ENCODE measurements at regions not wholly inside any gene's neighbourhood (a gene's known extent, or its start where the extent isn't known, plus 50 kb on each side); places are given as distances from the start of the nearest gene placed in this dataset.

DNA sequence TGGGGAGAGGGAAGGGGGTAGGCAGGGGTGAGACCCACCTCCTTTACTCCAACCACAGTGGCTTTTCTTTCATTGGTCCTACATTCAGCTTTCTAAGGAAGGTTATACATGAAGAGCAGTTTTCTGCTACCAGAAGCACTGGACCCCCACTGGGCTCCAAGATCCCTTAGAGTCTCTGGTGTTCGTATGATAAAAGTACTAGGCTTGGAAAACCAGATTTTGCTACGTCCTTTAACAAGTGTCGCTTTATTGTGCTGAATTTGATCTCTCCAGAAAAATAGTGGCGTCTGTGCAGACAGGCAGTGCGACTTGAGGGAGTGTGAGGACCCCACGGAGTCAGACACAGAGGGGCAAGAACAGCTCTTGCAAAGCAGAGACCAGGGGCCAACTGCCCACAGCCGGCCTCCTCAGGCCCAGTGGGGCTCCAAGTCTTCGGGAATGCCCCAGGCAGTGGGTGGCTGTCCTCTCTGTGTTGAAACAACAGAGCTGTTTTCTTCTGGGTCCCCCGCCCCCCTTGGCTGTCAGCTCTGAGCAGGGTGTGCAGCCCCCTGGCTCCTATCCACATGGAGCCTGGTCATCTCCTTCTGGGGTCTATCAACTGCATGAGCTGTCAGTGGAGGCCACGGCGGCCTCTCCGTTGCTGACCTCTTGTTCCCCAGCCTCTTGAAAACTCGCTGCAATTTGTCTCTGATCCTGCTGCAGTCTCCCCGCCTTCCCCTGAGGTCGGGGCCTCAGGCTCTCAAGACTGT is 333.2 kb downstream of the RPS24 start:
- H3K27me3 ChIP-seq: no peaks in the 10 kb centered on the region
- intact Hi-C loops (cut with DNase I; ENCODE audit: low total_unique reads) (no loop called here), in situ Hi-C loops (cut with MboI; ENCODE audit: low sequenced_read_pairs in 4 of 4) (no loop called here)
- TF ChIP-seq POLR2A (IDR thresholded peaks at IDR 0.05): no peak
- TF ChIP-seq, protein P1, sequence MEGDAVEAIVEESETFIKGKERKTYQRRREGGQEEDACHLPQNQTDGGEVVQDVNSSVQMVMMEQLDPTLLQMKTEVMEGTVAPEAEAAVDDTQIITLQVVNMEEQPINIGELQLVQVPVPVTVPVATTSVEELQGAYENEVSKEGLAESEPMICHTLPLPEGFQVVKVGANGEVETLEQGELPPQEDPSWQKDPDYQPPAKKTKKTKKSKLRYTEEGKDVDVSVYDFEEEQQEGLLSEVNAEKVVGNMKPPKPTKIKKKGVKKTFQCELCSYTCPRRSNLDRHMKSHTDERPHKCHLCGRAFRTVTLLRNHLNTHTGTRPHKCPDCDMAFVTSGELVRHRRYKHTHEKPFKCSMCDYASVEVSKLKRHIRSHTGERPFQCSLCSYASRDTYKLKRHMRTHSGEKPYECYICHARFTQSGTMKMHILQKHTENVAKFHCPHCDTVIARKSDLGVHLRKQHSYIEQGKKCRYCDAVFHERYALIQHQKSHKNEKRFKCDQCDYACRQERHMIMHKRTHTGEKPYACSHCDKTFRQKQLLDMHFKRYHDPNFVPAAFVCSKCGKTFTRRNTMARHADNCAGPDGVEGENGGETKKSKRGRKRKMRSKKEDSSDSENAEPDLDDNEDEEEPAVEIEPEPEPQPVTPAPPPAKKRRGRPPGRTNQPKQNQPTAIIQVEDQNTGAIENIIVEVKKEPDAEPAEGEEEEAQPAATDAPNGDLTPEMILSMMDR (IDR thresholded peaks at IDR 0.05 in 4 of 5, conservative IDR thresholded peaks at IDR 0.05 in 1 of 5): no peak
- H3K36me3 ChIP-seq: no peaks in the 10 kb centered on the region
- no peaks in the 10 kb centered on the region for H3K9me3 ChIP-seq
- no peaks in the 10 kb centered on the region for H3K4me1 ChIP-seq
- DNase-seq: no peak
- no peak for ATAC-seq
- no peak overlapping the region for H3K27ac ChIP-seq
- H3K4me3 ChIP-seq: no peak overlapping the region

DNA sequence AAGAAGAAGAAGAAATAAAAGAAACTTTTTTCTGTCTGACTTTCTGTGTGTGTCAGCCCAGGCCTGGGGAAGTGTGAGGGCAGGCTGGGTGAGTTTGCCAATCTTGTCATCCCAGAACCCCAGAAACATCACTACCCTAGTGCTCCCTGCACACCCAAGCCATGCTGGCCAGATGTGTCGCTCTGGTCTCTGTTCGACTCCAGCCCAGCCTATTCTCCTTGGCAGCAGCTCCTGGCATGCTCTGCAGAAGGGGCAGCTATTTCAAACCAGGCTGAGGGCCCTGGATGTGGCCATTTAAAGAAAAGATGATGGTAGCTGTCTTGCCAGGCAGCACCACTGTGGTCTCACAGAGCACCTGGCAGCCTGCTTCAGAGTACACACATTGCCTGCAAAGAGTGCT is 334.1 kb downstream of the RPS24 start:
- intact Hi-C loops (cut with DNase I; ENCODE audit: low total_unique reads): no loop called here
- Histone ChIP-seq H3K27ac (no peak overlapping the region), H3K4me1 (no peaks in the 10 kb centered on the region), H3K36me3 (no peaks in the 10 kb centered on the region), H3K9me3 (no peaks in the 10 kb centered on the region), H3K4me3 (no peak overlapping the region), H3K27me3 (no peaks in the 10 kb centered on the region)
- DNase-seq: no peak
- TF ChIP-seq POLR2A (IDR thresholded peaks at IDR 0.05): no peak
- TF ChIP-seq, protein P1 (IDR thresholded peaks at IDR 0.05 in 4 of 5, conservative IDR thresholded peaks at IDR 0.05 in 1 of 5): no peak
- ATAC-seq: no peak
- in situ Hi-C loops (cut with MboI; ENCODE audit: low sequenced_read_pairs in 4 of 4): no loop called here

DNA sequence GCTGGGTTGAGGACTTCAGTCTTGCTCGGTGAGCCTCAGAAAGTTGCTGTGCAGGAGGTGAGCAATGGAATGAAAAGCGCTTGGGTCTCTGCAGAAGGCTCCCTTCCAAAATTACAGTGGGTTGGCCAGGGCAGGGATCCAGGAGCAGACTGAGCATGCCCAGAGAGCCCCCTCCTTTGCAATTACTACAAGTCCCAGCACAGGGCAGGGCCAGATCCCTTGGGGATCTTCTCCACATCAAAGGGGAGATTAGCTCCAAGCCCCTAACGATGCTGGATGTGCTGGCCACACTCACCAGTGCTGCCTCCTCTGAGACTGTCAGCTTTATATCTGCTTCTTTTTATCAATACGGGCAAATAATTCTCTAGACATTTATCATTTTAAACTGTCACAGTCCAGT is 337.5 kb downstream of the RPS24 start:
- Histone ChIP-seq H3K4me1 (no peaks in the 10 kb centered on the region), H3K27ac (no peak overlapping the region), H3K27me3 (no peaks in the 10 kb centered on the region), H3K9me3 (no peaks in the 10 kb centered on the region), H3K36me3 (no peaks in the 10 kb centered on the region), H3K4me3 (no peak overlapping the region)
- TF ChIP-seq, protein P1 (IDR thresholded peaks at IDR 0.05 in 4 of 5, conservative IDR thresholded peaks at IDR 0.05 in 1 of 5): no peak
- no peak for TF ChIP-seq POLR2A (IDR thresholded peaks at IDR 0.05)
- ATAC-seq: no peak
- in situ Hi-C loops (cut with MboI; ENCODE audit: low sequenced_read_pairs in 4 of 4) (no loop called here), intact Hi-C loops (cut with DNase I; ENCODE audit: low total_unique reads) (no loop called here)
- DNase-seq: no peak

DNA sequence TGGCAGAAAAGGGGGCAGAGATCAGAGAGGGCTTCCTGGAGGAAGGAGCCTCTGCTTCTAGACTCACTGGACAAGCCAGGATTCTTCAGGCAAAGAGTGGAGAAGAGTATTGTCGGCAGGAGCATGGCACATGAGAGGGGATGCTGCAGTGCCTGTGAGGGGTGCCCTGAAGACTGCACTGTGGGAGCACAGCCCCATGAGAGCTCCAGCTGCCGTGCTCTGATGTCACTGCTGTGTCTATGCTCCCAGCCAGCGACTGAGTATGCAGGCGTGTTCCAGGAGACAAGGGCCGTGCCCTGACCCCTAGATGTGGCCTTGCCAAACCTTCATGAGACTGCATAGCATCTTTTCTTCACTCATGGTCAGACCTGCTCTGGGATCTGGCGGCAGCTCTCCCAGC is 339.1 kb downstream of the RPS24 start:
- intact Hi-C loops (cut with DNase I; ENCODE audit: low total_unique reads) (no loop called here), in situ Hi-C loops (cut with MboI; ENCODE audit: low sequenced_read_pairs in 4 of 4) (no loop called here)
- no peak for TF ChIP-seq POLR2A (IDR thresholded peaks at IDR 0.05)
- TF ChIP-seq, protein P1 (IDR thresholded peaks at IDR 0.05 in 4 of 5, conservative IDR thresholded peaks at IDR 0.05 in 1 of 5): no peak
- ATAC-seq: no peak
- H3K4me3 ChIP-seq: no peak overlapping the region
- H3K36me3 ChIP-seq: no peaks in the 10 kb centered on the region
- no peaks in the 10 kb centered on the region for H3K27me3 ChIP-seq
- H3K4me1 ChIP-seq: no peaks in the 10 kb centered on the region
- DNase-seq: no peak
- H3K9me3 ChIP-seq: no peaks in the 10 kb centered on the region
- H3K27ac ChIP-seq: no peak overlapping the region

Data from gastrocnemius medialis (tissue), 4 donors.